AG09319 (cell line): ENCODE measurements at regions not wholly inside any gene's neighbourhood (a gene's known extent, or its start where the extent isn't known, plus 50 kb on each side); places are given as distances from the start of the nearest gene placed in this dataset.
A peak's percentile ranks its signal among the peaks of the same experiment; 100 is the strongest.

ENCODE experiments used
- DNase-seq: peaks from one replicate; pipeline ENCODE4 v3.0.0-alpha.2; 2010; ENCODE audit warnings: low read depth; ENCODE audit errors: extremely low read depth
- CTCF ChIP-seq: IDR thresholded peaks from 2 replicates; pipeline ENCODE4 v1.5.1; 2011; ENCODE audit warnings: low read depth, mild to moderate bottlenecking, inconsistent platforms, low read length, moderate library complexity

- no peak for DNase-seq
- TF ChIP-seq CTCF = no peak
Measured at GRCh38 chr12:116421785-116422538, 137.2 kb upstream of the MAP1LC3B2 start.

- DNase-seq = no peak
Measured at GRCh38 chr12:116423094-116423493, 136.1 kb upstream of the MAP1LC3B2 start.

GRCh38 chr12:116425256-116426193 lies 133.7 kb upstream of the MAP1LC3B2 start:
- no peak for DNase-seq
- no peak for TF ChIP-seq CTCF

More at GRCh38 chr12:116423094-116423493, 136.1 kb upstream of the MAP1LC3B2 start:
- peak; percentile 10 for TF ChIP-seq CTCF

GRCh38 chr12:116426391-116427136 lies 132.6 kb upstream of the MAP1LC3B2 start:
- peak; percentile 71 for TF ChIP-seq CTCF
- DNase-seq = peak; percentile 89

- TF ChIP-seq CTCF = no peak
- no peak for DNase-seq
Measured at GRCh38 chr12:116427200-116427930, 131.8 kb upstream of the MAP1LC3B2 start.

GRCh38 chr12:116429826-116430360 lies 129.3 kb upstream of the MAP1LC3B2 start:
- DNase-seq = no peak
- no peak for TF ChIP-seq CTCF
